ENCODE measurements at regions not wholly inside any gene's neighbourhood (a gene's known extent, or its start where the extent isn't known, plus 50 kb on each side); places are given as distances from the start of the nearest gene placed in this dataset.
A peak's percentile ranks its signal among the peaks of the same experiment; 100 is the strongest.
"Not testable (repeated sequence)": the region's sequence is repeated elsewhere in the genome, so short reads cannot be mapped to it uniquely, and the experiment has no call there.

DNA sequence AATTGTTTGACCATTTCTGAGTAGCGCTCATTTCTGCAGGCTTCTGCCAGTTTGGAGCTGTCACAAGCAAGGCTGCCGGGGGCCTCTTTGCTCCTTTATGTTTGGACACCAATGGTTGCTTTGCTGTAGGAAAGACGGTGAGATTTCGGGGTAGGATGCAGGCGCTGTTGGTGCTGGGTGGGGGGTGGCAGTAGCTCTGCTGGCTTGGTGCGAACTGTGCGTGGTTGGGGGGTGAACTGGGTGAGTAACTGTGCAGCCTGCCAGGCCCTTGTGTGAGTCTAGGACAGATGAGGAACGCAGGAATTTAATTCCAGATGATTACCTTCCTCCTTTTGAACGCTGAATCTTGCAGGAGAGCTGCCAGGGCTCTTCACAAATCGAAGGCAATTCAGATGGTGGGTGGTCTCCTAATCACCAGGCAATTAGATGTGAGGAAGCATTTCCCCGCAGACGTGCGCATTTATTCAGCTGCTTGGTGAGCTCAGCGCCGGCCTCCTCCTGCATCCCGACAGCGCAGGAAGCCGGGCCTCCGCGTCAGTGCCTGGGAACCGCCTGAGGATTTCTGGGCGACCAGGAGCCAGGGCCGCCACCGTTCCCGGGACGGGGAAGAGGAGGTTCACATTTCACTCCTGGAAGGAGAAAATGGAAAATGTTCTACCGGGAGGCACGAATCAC, 154.4 kb downstream of the FOXL1 start:
- DNase-seq (ENCODE audit: missing footprints), result no peak
- intact Hi-C loops (cut with DNase I), result no loop called here
- ATAC-seq, result no peak

DNA sequence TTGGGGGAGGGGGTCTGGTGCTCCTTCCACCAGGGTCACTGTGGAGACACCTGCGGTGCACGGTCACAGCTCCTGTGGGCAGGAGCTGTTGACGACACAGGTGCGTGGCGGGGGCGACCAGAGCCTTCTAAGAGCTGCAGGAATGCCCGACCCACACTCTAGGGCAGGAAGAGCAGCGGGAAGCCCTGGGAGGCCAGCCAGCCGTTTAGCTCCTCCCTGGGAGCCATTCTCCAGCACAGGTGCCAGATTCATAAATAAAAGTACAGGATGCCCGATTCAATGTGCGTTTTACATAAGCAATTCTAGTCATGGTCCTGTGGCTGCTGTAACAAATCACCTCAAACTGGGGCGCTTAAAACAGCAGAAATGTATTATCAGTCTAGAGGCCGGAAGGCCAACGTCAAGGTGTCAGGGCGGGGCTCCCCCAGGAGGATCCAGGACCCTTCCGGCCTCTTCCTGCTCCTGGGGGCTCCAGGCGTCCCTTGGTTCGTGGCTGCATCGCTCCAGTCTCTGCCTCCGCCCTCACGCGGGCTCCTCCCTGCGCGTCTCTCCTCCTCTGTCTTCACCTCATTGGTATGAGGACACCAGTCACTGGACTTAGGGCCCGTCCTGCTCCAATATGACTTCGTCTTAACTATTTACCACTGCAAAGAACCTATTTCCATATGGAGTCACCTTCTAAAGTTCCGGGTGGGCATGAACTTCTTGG, 155.4 kb downstream of the FOXL1 start:
- intact Hi-C loops (cut with DNase I), result no loop called here
- DNase-seq (ENCODE audit: missing footprints) (no peak), ATAC-seq (no peak)

DNA sequence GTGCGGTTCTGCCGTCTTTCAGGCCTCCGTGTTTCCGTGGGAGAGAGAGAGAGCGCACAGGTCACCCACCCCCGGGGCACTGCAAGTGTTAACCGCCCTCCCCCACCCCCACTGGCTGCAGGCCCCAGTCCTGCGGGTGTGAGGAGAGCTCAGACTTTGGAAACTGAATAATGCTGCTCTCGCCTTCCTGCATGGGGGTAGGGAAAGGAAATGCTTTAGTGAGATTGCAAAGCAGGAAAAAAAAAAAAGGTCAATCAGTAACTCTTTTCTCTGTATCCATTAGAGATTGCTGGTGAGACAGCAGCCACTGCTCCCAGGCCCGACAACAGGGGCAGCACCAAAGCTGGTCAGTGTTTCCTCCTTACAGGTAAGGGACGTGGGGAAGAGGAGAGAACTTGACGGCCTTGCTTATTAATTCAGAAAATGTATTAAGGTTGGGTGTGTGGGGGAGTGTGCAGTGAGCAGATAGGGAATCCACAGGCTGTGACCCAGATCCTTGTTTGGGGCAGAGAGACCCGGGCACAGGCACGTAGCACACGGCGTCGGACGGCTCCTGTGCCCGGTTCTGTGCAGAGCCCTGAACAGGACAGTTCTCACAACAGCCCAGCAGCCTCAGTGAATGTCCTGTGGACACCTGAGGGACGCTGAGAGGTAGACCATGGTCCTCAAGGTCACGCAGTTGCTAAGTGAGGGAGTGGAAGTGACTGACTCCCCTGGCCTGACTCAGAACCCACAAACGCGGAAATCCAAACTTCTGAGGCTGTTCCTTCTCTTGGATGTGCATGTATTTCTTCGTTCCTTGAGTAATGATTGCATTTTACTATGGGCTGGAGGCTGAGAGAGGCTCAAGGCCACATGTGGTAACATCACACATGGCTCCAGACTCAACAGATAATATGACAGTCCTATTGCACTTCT, 156.5 kb downstream of the FOXL1 start:
- DNase-seq (ENCODE audit: missing footprints), result no peak
- ATAC-seq, result no peak
- intact Hi-C loops (cut with DNase I), result no loop called here

DNA sequence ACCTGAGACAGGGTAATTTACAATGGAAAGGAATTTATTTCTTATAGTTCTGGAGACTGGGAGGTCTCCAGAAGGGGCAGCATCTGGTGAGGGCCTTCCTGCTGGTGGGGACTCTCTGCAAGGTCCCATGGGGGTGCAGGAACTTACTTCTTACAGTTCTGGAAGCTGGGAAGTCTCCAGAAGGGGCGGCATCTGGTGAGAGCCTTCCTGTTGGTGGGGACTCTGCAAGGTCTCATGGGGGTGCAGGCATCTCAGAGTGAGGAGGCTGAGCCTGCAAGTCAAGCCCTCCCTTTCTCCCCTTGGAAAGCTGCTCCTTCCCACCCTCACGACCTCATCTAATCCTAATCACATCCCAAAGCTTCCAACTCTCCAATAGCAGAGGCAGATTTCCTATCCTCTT, 157.4 kb downstream of the FOXL1 start:
- no peak for ATAC-seq
- DNase-seq (ENCODE audit: missing footprints), result no peak
- intact Hi-C loops (cut with DNase I), result no loop called here

DNA sequence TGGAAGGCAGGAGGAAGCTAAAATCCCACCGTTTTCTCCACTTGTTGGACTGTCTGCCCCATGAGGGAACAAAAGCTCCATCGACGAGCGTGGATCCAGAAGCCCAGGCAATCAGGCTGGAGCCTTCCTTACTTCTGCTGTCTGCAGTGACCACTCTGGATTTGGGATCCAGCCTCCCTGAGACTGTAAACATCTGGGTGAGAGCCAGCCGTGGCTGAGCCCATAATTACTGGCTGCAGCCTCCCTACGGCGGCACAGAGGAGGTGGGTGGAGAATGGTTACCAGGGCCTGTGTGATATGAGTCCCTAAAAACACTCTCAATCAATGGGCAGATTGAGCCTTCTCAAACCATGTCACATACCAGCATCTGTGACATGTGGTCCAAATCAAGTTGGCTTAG, 158.2 kb downstream of the FOXL1 start:
- ATAC-seq (no peak), DNase-seq (ENCODE audit: missing footprints) (no peak)
- intact Hi-C loops (cut with DNase I), result no loop called here

DNA sequence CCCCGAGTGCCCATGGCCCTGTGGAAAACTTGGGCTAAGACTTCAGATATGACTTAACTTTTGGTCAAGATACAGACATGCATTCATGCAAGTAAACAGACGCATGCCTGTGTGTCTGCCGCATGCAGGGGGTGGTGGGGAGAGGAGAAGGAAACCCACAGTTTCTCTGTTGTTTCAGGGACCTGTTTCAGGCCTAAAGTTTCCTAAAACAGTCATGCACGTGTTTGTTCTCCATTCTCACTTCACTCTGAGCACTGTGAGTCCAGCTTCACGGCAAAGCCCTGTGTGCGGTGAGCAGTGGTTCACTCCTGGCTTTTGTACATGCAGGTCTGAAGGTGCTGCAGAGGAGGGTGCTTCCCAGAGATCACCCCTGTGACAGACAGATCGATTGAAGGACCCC, 158.7 kb downstream of the FOXL1 start:
- intact Hi-C loops (cut with DNase I), result no loop called here
- ATAC-seq, result no peak
- no peak for DNase-seq (ENCODE audit: missing footprints)

DNA sequence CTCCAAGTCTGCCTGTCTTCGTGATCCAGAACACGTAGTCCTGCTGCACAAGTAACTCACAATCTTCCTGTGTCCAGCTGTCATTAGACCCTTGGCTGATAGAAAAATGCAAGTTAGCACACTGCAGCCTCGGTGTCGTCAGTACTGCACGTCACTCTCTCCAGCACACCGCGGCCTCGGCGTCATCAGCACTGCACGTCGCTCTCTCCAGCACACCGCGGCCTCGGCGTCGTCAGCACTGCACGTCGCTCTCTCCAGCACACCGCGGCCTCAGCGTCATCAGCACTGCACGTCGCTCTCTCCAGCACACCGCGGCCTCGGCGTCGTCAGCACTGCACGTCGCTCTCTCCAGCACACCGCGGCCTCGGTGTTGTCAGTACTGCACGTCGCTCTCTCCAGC, 160.0 kb downstream of the FOXL1 start:
- intact Hi-C loops (cut with DNase I); ATAC-seq; DNase-seq (ENCODE audit: missing footprints): not testable (repeated sequence)

DNA sequence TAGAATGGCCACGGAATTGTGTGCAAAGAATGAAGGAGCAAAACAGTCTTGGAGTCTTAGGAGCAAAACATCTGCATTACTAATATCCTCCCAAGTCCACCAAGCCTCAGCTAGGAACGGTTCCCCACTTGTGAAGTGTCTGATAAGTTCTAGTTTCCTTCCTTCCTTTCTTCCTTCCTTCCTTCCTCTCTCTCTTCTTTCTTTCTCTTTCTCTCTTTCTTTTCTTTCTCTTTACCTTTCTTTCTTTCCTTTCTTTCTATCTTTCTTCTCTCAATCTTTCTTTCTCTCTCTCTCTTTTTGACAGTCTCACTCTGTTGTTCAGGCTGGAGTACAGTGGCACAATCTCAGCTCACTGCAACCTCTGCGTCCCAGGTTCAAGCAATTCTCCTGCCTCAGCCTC, 160.8 kb downstream of the FOXL1 start:
- ATAC-seq, result no peak
- intact Hi-C loops (cut with DNase I), result no loop called here
- DNase-seq (ENCODE audit: missing footprints), result no peak

DNA sequence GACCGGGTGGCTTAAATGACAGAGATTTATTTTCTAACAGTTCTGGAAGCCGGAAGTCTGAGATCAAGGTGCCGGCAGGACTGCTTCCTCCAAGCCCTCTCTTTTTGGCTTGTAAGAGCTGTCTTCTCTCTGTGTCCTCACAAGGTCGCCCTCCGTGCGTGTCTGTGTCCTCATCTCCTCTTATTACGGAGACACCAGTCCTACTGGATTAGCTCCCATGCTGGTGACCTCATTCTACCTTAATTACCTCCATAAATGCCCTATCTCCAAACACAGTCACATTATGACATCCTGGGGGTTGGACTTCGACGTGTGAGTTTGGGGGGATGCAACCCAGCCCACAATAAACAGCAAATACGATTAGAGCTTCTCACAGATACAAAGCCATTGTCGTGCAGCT, 161.5 kb downstream of the FOXL1 start:
- intact Hi-C loops (cut with DNase I), result no loop called here
- ATAC-seq (no peak), DNase-seq (ENCODE audit: missing footprints) (no peak)

DNA sequence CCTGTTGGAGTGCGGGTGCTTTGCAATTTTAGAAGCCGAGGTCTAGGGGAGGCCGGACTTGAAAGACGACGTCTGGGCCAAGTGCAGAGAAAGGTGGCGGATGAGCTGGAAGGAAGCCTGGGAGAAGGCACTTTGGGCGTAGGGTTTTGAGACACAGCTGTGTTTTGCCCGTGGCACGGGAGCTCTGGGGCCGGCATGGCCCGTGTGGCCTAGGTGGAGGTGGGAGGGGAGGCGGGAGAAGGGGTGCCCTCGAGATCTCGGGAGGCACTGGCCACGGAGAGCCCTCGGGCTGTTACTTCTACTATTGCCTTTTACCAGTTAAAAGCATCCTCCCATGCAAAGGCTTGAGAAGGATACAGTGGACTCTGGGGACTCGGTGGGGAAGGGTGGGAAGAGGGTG, 161.9 kb downstream of the FOXL1 start:
- no peak for ATAC-seq
- intact Hi-C loops (cut with DNase I), result no loop called here
- no peak for DNase-seq (ENCODE audit: missing footprints)

DNA sequence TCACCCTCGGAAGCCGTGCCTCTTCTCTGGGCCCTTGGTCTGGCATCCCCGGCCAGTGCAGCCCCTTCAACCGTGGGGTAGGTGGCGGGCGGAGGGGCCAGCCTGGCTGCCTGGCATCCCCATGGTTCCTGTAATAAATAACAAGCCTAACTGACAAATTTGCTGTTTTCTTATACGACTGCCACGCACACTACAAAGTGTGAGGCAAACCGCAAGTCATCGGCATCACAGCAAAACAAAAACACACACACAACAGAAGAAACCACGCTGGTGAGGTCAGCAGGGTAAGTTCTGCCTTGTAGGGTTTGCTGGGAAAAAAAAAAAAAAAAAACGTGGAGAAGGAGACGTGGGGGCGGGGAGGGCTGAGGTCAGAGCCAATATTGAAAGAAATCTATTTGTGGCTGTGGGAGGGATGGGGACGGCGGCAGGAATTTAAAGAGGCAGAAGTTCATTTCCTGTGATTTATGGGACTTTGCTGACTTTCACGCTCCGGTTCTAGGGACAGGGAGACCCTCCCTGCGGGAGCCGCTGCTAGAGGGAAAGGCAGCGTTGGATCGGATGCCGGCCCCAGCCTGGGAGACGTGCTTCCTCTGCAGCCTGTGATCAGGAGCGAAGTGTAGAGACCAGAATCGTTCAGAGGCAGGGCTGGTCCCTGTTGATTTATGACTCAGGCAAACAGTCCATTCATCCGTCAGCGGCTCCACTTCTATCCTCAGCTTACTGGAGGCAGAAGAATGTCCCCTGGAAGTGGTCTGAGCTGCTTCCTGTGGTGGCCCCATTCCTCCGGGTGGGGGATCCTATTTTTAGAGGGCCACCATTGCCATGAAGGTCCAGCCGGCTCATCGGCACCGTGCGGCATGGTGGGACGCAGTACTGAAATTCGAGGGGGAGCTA, 162.8 kb downstream of the FOXL1 start:
- DNase-seq (ENCODE audit: missing footprints) (peak; percentile 75), ATAC-seq (peak; percentile 92)
- intact Hi-C loops (cut with DNase I), result no loop called here

DNA sequence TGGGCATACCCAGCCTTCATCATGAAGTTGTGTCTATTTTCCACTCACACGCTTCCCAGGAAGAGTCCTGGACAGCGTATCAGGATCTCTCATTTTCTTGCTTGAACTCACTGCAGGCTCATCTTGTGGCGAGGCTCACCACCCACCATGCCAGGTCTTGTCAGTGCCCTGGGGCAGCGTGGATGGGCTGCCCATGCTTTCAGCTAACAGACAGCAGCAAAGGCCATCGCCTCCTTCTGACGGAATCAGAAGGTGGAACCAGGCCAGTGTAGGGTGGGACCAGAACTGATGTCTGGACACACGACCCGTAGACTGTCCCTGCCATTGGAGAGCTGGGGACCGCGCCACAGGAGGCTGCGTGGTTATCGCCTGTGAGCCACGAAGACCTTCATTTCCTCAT, 169.4 kb downstream of the FOXL1 start:
- DNase-seq (ENCODE audit: missing footprints), result no peak
- ATAC-seq, result no peak
- intact Hi-C loops (cut with DNase I), result no loop called here

DNA sequence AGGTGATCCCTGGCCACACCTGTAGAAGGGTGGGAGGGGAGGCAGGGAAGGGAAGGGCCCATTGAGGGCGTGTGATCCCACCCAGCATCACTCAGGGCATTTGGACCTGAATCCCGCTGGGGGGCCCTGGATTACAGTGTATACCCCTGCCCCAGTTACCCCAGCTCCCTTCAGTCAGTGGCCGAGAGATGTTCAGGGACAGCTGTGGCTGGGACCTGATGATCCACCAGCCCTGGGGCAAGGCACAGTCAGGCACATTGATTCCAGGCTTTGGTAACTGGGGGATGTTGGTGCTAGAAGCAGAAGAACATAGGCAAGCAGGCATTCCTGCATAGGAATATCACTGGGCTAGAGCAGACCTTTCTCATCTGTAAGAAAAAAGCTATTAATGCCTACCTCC, 170.3 kb downstream of the FOXL1 start:
- ATAC-seq, result no peak
- intact Hi-C loops (cut with DNase I), result no loop called here
- DNase-seq (ENCODE audit: missing footprints), result no peak

DNA sequence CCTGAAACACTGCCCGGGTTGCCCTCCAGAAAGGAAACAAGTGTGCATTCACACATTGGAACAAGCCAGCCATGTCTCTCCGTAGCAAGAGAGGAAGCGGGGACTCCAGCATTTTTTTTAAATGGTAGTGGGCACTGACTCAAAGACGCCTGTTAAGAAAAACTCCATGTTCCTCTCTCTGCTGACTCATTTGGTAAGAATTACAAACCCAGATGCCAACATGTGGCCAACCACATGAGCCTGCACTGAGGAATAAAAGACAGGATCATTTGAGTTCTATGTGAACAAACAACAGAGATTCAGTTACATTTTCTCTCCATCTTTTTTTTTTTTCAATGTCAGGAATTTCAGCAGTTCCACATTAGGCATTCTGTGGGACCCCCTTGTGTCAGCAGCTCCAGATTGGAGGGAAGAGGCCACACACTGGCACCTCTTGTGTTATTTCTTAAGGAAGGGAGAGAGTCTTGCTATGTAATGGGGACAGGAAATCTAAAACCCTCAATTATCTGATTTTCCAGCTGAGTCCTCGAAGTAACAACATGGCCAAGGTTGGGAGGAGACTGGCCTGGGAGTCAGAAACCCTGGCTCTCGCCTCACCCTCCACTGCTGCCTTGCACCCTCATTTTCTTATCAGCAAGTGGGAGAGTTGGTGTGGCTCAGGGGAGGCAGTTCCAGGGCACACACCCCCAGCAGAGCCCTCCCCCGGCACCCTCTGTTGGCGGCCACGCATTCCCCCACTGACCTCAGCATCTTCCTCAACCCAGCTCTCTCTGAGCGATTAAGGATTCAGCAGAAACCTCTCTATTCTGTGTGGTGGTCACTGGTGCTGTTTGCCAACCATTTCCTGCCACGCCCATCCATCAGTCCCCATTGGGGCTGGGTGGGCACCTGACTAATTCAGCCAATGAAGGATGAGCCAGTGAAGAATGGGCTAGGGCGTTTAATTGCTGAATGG, 173.0 kb downstream of the FOXL1 start:
- intact Hi-C loops (cut with DNase I), result loop anchor here (2.0 kb wide), 1 partner anchor 41 kb away; no protein-coding TSS in a partner anchor
- no peak for DNase-seq (ENCODE audit: missing footprints)
- ATAC-seq, result no peak

DNA sequence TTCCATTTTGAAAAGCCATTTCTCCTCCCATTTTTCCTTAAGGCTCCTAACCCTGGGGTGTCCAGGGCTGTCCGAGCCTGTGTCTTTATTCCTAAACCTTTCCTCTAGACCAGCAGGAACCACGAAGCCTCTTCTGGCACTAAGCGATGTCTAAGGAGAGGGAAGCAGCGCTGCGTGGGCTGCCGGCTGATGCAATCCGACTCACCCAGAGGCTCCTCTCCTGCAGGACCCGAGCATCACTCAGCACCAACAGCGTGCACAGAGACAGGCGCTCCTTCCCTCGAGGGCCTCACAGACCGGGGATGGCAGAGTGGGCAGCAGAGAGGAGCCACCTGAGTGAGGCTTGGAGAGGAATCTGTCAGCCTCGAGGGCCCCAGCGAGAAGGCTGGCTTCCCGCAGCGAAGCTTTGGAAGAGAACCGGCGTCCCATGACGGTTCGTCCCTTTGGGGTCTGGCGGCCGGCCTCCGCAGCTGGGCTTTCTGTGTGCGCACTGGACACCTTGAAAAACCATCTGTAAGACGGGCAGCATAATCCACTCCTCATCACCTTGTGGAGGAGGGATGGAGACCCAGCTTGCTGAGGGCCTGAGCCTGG, 174.3 kb downstream of the FOXL1 start:
- ATAC-seq (no peak), DNase-seq (ENCODE audit: missing footprints) (no peak)
- intact Hi-C loops (cut with DNase I), result no loop called here

DNA sequence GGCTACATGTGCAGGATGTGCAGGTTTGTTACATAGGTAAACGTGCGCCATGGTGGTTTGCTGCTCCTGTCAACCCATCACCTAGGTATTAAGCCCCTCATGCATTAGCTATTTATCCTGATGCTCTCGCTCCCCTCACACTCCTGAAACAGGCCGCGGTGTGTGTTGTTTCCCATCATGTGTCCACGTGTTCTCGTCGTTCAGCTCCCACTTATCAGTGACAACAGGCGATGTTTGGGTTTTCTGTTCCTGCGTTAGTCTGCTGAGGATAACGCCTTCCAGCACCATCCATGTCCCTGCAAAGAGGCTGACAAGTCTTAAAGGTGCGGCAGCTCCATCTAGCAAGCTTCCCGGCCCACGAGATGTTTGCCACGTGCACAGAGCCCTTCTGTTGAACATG, 175.1 kb downstream of the FOXL1 start:
- DNase-seq (ENCODE audit: missing footprints), result no peak
- intact Hi-C loops (cut with DNase I), result no loop called here
- ATAC-seq, result no peak

DNA sequence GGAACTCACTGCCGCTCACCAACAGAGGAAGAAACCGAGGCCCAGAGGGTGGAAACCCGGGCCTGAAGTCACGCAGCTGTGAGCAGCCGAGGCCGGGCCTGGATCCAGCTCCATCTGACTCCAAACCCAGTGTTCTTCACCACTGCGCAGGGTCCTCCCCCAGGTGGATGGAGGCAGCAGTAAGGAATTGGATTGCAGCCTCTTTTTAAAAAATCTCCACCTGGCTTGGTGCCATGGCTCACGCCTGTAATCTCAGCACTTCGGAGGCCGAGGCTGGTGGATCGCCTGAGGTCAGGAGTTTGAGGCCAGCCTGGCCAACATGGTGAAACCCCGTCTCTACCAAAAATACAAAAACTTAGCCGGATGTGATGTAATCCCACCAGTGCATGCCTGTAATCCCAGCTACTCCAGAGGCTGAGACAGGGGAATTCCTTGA, 177.2 kb downstream of the FOXL1 start:
- peak; percentile 95 for ATAC-seq
- intact Hi-C loops (cut with DNase I), result loop anchor here (5.0 kb wide), 2 partner anchors 73 to 88 kb away; no protein-coding TSS in a partner anchor
- DNase-seq (ENCODE audit: missing footprints), result peak; percentile 82

Measured in Right ventricle myocardium inferior (tissue), 1 donor.